ENCODE measurements at regions not wholly inside any gene's neighbourhood (a gene's known extent, or its start where the extent isn't known, plus 50 kb on each side); places are given as distances from the start of the nearest gene placed in this dataset.

GRCh38 chrX:40457406-40457805, 123.4 kb upstream of the ATP6AP2 start:
- Histone ChIP-seq H3K27me3 (peaks cover 0 to 60% (median 0%) of the 10 kb centered on the region in 7 donors), H3K36me3 (no peaks in the 10 kb centered on the region), H3K9me3 (no peaks in the 10 kb centered on the region), H3K4me1 (no peaks in the 10 kb centered on the region), H3K4me3 (no peak overlapping the region), H3K27ac (no peak overlapping the region)
- no peak for DNase-seq
- ATAC-seq: no peak
- intact Hi-C loops (cut with DNase I): no loop called here
- no peak for TF ChIP-seq CTCF (IDR thresholded peaks at IDR 0.05)

- Histone ChIP-seq H3K4me3 (no peak overlapping the region), H3K9me3 (no peaks in the 10 kb centered on the region), H3K36me3 (no peaks in the 10 kb centered on the region), H3K4me1 (peaks cover 0 to 4% (median 0%) of the 10 kb centered on the region in 9 donors), H3K27me3 (peaks cover 0 to 30% (median 0%) of the 10 kb centered on the region in 7 donors), H3K27ac (no peak overlapping the region)
- ATAC-seq (no peak), DNase-seq (no peak)
- no peak for TF ChIP-seq CTCF (IDR thresholded peaks at IDR 0.05)
- 96 to 97% methylated on average over 6 of the region's 6 CpGs for WGBS, 2 donors
- intact Hi-C loops (cut with DNase I): no loop called here
These were observed 128.7 kb upstream of the ATP6AP2 start for GRCh38 chrX:40452031-40452430.

- no peak for ATAC-seq
- 46 to 56% methylated on average over 8 of the region's 8 CpGs for WGBS, 2 donors
- Histone ChIP-seq H3K36me3 (no peaks in the 10 kb centered on the region), H3K4me3 (no peak overlapping the region), H3K27me3 (peaks cover 0 to 33% (median 0%) of the 10 kb centered on the region in 7 donors), H3K9me3 (no peaks in the 10 kb centered on the region), H3K4me1 (peaks cover 0 to 11% (median 0%) of the 10 kb centered on the region in 9 donors), H3K27ac (no peak overlapping the region)
- DNase-seq: no peak
- no peak for TF ChIP-seq CTCF (IDR thresholded peaks at IDR 0.05)
- intact Hi-C loops (cut with DNase I): no loop called here
These were observed 130.6 kb upstream of the ATP6AP2 start for GRCh38 chrX:40449956-40450706.

- Histone ChIP-seq H3K9me3 (no peaks in the 10 kb centered on the region), H3K36me3 (no peaks in the 10 kb centered on the region), H3K4me3 (no peak overlapping the region), H3K4me1 (peaks cover 0 to 11% (median 0%) of the 10 kb centered on the region in 9 donors), H3K27ac (no peak overlapping the region), H3K27me3 (peaks cover 0 to 36% (median 0%) of the 10 kb centered on the region in 7 donors)
- TF ChIP-seq CTCF (IDR thresholded peaks at IDR 0.05): no peak
- DNase-seq (no peak), ATAC-seq (no peak)
- intact Hi-C loops (cut with DNase I): no loop called here
- 81 to 85% methylated on average over 7 of the region's 7 CpGs for WGBS, 2 donors
These were observed 131.4 kb upstream of the ATP6AP2 start for GRCh38 chrX:40449396-40449795.
